ENCODE measurements at regions not wholly inside any gene's neighbourhood (a gene's known extent, or its start where the extent isn't known, plus 50 kb on each side); places are given as distances from the start of the nearest gene placed in this dataset.
"Not testable (repeated sequence)": the region's sequence is repeated elsewhere in the genome, so short reads cannot be mapped to it uniquely, and the experiment has no call there.

DNA sequence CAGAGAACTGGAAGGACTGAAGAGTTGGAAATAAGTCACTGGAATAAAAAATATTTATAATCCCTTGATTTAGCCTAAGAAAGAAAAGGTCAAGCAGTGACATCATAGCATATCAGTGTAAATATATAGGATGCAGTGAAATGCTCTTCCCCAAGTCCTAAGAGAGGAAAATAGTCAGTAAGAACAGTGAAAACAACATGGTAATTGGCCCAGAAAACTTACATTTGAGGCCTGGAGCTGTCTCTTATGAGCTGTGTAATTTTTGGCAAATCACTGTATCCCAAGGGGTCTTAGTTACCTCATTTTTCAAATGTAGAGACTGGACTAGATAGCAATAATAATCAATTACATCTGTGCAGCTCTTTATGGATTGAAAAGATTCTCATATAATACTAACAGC lies 255.7 kb upstream of the AR start:
- DNase-seq, result no peak

DNA sequence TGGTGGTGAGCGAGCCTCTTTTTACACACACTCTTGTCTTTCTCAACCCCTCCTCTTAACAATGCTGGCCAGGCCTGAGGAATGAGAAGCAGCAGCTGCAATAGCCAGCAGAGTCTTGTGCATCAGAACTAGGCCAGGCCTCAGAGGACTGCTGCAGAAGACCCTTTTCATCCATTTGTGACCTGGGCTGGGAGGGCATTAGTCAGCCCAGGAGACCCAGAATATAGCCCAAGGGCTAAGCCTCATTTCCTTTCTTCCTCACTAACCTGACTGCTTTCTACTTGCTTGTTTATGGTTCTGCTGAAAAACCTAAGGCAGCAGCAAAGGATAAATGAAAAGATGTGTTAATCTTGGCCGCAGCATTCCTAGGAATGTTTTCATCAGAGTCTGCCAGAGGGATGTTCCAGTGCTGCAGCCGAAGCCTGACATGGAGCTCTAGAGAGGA lies 254.7 kb upstream of the AR start:
- peak; percentile 0 for DNase-seq

DNA sequence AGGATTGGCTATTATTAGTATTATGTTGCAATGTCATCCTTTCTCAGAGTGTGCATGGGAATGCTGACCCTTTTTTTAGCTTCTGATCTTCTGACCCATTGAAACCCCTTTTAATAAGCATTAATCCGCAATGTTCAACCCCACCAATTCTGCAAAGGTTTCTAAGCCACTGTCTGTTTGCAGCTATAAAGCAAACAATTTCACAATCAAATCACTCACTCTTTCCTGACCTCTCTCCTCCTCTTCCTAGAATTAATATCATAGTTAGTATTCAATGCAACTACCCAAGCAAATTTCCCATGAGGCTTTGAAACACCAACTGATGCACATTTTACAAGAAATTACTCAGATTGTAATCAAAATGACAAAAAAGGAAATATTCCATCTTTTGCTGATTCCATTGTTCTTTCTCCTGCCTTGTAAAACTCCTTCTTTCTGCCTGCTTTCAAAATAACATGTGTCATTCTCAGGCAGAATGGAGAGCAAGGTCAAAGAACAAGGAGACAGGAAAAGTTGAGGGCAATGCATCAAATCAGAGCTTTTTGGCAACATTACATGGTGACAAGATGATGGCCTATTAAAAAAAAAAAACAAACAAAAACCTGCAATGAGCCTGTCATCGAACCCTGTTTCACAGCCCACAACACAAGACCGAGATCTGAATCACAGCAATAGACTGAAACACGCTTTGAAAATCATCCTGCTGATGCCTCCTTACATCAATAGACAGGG lies 253.2 kb upstream of the AR start:
- DNase-seq, result no peak

DNA sequence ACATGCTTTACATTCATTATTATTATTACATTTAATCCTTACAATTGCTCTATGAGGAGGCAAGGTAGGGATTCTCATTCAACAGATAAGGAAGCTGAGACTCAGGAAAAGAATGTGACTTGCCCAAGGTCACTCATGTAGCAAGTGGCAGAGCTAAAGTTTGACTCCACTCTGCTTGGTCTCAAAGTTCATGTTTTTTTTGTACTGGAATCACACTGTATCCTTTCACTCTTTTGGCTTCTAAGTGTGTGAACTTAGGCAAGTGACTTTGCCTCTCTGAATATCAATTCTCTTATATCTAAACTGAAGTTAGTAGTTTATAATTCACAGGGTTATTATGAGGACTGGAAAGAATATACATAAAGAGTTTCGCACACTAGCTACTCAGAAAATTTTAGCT lies 247.9 kb upstream of the AR start:
- DNase-seq, result no peak

DNA sequence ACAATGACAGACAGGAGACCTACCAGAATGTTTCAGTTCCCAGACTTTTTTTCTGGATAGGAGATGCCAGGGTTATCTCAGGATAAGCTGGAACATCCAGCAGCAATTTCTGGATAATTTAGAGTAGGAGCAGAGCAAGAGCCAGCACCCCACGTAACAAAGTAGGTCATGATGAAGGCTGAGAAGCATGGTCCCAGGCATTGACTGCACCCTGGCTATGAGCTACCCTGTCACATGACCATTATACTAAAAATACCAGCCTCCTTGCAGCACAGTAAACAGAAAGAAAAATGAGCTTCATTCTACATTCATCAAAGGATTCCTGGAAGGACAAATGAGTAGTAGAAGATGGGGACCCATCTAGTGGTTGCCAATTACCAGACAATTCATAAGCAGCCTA lies 247.4 kb upstream of the AR start:
- DNase-seq, result no peak

DNA sequence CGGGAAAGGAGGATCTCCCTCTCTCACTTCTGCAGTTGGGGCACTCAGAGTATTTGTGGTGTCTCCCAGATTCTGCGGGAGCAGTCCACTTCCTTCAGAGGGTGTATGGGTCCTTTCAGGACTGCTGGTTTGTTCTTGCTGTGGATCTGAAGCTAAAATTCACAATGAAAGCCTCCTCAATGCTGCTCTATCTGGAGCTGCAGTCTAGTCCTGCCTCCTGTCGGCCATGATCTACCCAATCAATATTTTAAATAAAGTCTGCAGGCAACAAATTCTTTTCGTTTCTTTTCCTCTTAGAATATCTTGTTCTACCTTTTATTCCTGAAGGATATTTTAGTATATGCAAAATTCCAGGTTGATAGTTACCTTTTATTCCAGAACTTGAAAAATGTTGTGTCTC lies 226.1 kb upstream of the AR start:
- DNase-seq, result no peak

DNA sequence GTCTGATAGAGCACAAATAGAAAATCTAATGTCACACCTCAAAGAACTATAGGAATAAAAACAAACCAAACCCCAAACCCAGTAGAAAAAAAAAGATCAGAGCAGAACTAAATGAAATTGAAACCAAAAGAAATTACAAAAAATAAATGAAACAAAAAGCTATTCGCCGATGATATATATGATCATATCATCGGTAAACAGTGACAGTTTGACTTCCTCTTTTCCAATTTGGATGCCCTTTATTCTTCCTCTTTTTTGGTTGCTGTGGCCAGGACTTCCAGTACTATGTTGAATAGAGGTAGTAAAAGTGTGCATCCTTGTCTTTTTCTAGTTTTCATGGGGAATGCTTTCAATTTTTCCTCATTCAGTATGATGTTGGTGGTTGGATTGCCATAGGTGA lies 215.3 kb upstream of the AR start:
- DNase-seq, result no peak

DNA sequence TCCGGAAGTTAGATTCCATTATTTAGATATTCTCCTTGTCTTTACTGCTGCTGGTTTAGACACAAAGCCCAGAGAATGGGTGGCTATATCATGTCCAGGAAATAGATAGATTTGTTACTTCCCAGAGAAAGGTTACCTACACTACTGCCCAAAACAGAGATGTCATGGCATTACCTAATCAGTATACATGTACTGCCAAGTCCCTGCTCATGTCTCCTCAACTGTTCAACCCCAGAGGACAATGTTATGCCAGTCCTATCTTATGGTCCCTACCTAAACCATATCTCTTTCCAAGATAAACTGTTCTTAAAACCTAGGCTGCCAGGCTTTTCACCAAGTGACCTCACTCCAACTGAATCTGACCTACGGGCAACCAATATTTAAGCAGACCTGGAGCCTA lies 209.5 kb upstream of the AR start:
- no peak for DNase-seq

DNA sequence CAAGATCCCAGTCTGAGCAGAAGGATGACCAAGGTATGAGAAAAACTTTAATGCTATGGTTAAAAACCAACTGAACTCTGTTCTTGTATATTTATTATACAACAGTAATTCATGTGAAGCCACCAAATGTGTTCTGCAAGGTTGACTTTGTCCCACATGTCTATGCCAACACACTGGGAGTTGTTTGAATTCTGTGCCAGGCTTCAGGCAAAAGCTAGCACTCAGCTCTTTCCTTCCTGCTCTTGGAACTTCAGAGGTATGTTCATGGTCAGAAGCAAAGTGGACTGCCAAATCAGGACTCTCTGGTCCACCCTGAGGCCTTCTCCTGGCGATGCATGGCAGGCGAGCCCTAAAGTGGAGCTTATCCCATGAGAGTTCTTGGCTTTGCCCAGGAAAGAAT lies 205.6 kb upstream of the AR start:
- no peak for DNase-seq

DNA sequence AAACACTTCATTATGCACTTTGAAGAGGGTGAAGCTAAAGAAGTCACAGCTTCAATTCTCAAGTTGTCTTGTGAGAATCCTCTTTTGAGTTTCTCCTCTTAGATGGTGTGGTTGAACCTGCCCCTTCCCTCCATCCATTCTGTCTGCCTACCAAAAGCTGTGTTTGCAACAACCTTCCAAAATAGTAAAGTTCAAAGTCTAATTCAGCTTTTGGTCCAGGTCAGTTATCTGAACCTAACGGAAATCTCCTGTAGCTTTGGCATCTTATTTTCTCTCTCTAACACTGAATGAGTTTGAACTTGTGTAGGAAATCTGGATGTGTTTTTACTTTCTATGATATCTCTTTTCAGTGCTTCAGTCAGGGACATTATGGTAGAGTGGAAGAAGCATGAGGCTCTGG lies 201.7 kb upstream of the AR start:
- DNase-seq, result no peak

DNA sequence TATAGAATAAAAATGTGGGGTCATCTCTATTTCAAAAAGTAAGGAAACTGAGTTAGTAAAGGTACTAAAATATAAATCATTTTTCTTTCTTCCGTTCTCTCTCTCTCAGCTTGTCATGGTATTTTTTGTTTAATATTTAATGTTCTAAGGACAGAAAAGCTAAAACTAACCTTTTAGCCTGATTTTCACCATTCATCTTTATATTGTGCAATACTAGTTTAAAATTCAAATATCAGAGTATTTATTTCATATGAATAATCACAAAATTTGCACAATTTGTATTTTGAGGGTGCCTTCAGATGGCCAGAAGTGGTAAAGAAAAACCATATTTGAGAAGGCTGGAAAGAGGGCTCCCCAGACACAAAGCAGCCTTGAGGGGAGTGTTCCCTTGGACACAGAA lies 197.6 kb upstream of the AR start:
- DNase-seq, result no peak

DNA sequence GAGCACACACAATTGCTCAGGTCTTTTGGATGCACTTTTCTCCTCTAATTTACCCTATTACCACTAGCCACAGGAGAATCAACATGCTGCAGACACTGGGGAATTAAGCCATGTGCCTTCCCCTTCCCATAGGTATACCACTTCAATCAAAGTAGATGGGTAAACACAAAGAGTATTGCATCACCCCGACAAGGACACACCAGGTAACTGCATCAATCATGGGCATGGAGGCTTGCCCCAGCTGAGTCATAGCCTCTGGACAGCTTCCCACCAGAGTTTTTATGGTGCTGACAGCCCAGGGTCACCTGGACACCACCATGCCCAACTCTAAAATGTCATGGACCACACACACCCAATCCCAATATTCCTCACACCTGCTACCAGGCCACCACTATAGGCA lies 197.2 kb upstream of the AR start:
- DNase-seq, result no peak

DNA sequence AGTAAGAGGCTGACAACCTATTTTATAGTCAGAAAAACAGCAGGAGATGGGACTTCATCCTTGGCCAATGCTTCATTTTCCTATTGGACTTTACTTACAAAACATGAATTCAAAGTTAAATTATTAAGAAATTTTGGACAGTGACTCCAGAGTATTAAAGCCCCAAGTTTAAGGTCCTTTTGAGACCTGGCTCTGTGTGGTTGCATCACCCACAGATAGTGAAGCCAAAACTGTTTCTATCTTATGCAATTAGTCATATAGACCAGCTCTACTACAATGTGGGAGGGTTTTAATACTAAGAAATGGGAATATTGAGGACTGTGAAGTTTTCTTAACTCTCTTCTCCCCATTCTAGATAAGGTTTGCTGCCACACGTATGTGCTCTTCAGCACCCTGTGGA lies 196.7 kb upstream of the AR start:
- DNase-seq, result no peak

DNA sequence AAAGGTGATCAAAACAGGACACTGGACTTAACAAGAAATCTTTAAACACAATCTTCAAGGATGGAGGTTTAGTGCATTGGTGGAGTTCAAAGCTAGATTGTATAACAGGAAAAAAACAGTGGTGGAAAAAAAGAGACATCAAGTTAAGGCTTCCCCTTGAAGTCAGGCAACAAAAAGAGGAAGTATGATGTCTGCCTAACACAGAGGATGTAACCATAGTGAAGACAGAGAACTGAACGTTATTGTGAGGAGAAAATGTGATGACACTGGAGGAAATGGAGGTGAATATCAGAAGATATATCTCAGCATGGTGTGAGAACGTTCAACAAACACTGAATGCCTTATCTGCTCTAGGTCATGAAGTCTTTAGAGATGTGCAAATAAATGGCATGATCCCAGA lies 192.4 kb upstream of the AR start:
- no peak for DNase-seq

DNA sequence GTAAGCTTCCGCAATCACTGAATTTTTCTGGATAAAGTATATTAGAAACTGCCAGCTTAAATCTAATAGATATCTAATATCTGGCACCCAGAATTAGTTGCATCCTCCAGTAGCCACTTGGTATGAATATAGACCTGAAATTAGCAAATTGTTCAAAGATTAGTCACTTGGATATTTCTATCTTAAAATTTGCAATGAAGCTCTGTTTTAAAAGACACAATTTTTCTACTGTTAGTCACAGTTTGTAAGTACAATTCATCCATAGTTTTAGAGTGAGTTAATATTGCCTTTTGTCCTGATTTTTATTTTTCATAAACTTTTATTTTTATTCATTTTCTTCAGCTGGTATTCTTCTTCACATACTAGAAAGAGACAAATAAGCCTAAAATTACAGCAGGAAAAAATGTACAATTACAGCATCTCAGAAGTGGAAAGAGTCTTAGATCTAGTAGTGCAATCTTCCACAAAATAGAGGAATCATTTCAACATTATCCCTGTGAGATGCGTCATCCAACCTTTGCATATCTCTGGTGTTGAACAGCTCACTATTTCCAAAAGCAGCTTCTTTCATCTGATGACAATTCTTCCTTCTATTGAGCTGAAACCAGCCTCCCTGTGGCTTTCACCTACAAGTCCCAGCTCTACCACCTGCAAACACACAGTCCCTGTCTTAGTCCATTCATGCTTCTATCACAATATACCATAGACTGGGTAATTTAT lies 190.0 kb upstream of the AR start:
- peak; percentile 54 for DNase-seq

DNA sequence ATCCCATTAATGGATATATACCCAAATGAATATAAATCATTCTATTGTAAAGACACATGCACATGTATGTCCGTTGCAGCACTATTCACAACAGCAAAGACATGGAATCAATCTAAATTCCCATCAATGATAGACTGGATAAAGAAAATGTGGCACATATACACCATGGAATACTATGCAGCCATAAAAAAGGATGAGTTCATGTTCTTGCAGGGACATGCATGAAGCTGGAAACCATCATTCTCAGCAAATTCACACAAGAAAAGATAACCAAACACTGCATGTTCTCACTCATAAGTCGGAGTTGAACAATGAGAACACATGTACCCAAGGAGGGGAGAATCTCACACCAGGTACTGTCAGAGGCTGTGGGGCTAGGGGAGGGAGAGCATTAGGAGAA lies 182.6 kb upstream of the AR start:
- not testable (repeated sequence) for DNase-seq

DNA sequence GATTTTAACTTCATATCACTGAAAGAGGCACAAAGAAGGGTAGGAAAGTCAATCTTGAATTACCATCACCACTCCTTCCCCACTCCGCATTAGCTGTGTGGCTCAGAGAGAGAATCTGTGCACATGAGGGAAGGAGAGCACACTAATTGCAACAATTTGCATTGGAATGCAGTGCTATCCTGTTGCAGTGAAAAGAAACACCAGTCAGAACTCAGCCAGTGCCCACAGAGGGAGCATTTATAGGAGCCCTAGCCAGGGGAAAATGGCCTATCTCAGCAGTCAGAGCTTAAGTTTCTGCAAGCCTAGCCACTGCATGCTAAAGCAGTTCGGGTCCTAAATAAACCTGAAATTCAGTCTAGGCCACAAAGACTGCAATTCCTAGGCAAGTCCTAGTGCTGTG lies 159.4 kb upstream of the AR start:
- no peak for DNase-seq

DNA sequence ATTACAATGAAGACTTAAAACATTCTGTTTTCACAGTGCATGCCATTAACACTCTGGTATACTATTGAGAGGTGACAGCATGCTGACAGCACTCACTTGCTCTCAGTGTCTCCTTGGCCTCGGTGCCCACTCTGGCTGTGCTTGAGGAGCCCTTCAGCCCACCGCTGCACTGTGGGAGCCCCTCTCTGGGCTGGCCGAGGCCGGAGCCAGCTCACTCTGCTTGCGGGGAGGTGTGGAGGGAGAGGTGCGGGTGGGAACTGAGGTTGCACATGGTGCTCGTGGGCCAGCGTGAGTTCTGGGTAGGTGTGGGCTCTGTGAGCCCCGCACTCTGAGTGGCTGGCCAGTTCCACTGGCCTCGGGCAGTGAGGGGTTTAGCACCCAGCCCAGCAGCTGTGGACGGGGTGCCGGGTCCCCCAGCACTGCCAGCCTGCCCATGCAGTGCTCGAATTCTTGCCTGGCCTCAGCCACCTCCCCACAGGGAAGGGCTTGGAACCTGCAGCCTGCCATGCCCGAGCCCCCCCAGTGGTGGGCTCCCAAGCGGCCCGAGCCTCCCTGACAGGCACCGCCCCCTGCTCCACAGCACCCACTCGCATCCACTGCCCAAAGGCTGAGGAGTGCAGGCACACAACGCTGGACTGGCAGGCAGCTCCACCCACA lies 135.3 kb upstream of the AR start:
- no peak for DNase-seq

DNA sequence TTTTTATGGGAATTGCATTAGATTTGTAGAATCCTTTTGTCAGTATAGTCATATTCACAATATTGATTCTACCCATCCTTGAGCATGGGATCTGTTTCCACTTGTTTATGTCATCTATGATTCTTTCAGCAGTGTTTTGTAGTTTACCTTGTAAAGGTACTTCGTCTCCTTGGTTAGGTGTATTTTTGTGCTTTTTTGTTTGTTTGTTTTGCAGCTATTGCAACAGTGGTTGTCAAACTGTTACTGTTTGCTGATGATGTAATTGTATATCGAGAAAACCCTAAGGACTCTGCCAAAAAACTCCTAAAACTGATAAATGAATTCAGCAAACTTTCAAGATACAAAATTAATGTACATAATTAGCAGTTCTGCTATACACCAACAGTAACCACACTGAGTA lies 127.9 kb upstream of the AR start:
- DNase-seq, result no peak

DNA sequence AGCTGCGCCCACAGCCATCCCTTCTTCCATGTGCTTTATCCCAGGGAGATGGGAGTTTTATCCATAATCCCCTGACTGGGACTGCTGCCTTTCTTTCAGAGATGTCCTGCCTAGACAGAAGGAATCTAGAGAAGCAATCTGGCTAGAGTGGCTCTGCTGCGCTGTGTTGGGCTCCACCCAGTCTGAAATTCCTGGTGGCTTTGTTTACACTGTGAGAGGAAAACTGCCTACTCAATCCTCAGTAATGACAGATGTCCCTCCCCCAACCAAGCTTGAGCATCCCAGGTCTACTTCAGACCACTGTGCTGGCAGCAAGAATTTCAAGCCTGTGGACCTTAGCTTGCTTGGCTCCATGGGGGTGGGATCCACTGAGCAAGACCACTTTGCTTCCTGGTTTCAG lies 116.9 kb upstream of the AR start:
- DNase-seq, result no peak

DNA sequence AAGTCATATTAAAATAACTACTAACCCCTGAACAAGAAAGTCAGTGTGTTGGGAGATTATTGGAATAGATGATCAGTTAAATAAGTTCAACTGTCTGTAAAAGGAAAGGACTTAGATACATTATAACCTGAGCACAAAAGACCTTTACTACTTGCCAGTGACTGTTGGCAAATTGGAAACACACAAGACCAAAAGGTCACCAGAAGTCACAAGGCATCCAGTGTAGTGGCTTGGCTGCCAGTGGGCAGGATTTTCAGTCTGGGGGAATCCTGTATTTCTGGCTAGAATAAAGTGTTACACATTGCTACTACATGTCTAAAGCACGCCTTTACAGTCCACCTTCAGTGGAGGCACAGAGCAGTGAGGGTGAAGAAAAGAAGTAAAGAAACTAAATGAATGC lies 108.3 kb upstream of the AR start:
- no peak for DNase-seq

DNA sequence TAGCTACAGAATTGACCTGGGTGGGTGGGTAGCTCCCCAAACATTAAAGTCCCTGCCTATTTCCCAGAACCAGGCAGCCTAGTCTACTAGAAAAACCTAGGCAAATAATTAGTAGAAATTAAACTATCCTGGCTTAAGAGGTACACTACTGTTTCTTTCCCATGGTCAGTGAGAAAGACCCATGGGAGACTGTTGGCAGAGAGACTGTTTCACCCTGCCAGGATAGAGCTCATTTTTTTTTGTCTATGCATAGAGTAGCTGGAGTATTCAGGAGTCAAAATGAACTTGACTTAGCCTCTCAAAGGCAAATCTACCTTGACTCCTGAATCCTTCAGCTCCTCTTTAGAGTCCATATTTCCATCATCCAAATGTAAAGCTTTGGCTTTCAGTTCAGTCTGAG lies 107.0 kb upstream of the AR start:
- no peak for DNase-seq

DNA sequence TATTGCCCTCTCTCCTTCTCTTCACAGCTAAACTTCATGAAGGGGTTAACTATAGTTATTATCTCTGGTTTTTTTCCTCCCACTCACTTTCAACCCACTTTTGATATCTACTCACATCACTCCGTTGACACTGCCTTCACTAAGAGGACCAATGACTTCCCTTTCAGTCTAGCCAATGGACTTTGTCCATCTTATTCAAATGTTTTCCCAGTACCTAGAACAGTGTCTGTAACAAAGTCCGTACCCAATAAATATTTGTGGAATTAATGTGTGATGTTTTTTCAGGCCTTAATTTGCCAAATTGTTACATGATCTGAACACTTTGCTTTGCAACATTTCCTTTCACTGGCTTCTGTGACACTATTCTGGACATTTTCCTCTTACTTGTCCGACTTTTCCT lies 106.0 kb upstream of the AR start:
- no peak for DNase-seq

DNA sequence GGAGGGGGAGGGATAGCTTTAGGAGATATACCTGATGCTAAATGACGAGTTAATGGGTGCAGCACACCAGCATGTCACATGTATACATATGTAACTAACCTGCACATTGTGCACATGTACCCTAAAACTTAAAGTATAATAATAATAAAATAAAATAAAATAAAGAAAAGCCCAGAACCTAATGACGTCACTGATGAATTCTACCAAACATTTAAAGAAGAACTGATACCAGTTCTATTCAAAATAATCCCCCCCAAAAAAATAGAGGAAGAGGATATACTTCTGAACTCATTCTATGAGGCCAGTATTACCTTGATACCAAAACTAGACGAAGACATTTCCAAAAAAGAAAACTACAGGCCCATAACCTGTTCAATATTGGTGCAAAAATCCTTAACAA lies 68.6 kb upstream of the AR start:
- not testable (repeated sequence) for DNase-seq

All from EL (cell line).